Liver (tissue), 3 donors: ENCODE measurements at regions not wholly inside any gene's neighbourhood (a gene's known extent, or its start where the extent isn't known, plus 50 kb on each side); places are given as distances from the start of the nearest gene placed in this dataset.

Experiments used
- EGR1 ChIP-seq, 2 donors: IDR thresholded peaks; 2 replicates each; pipeline ENCODE4 v1.6.1; 2016 to 2018; ENCODE audit warnings: antibody characterized with exemption in 2 of 2, low read depth in 2 of 2
- GABPA ChIP-seq, 2 donors: IDR thresholded peaks in 1 of 2; conservative IDR thresholded peaks in 1 of 2; 2 replicates each; pipeline ENCODE4 v1.6.1; 2016; ENCODE audit warnings: antibody characterized with exemption in 2 of 2, mild to moderate bottlenecking in 1 of 2, moderate library complexity in 1 of 2
- HNF4A ChIP-seq, 2 donors: conservative IDR thresholded peaks; 2 replicates each; pipeline ENCODE4 v1.6.1; 2016; ENCODE audit warnings: antibody characterized with exemption in 2 of 2, mild to moderate bottlenecking in 2 of 2
- JUND ChIP-seq, 2 donors: IDR thresholded peaks; 2 replicates each; pipeline ENCODE4 v1.6.1; 2016; ENCODE audit warnings: antibody characterized with exemption in 2 of 2
- RAD21 ChIP-seq, 2 donors: IDR thresholded peaks; 2 replicates each; pipeline ENCODE4 v1.6.1; 2016; ENCODE audit warnings: antibody characterized with exemption in 2 of 2, mild to moderate bottlenecking in 2 of 2
- TAF1 ChIP-seq: conservative IDR thresholded peaks from 2 replicates; pipeline ENCODE4 v1.6.1; 2016; ENCODE audit warnings: antibody characterized with exemption, mild to moderate bottlenecking
- YY1 ChIP-seq: IDR thresholded peaks from 2 replicates; pipeline ENCODE4 v1.6.1; 2016; ENCODE audit warnings: antibody characterized with exemption, mild to moderate bottlenecking
- TF ChIP-seq, protein P1 (sequence below): fragments of 150-350 bp; IDR thresholded peaks from 2 replicates; pipeline ENCODE4 v1.5.1; 2017; ENCODE audit warnings: improper control_type of control experiment, low read depth, low read length; ENCODE audit not compliant: missing input control
- TF ChIP-seq, protein P2 (sequence below): IDR thresholded peaks from 2 replicates; pipeline ENCODE4 v1.6.1; 2016; ENCODE audit warnings: antibody characterized with exemption
- TF ChIP-seq, protein P3 (sequence below): IDR thresholded peaks from 2 replicates; pipeline ENCODE4 v1.6.1; 2016; ENCODE audit warnings: antibody characterized with exemption, mild to moderate bottlenecking
- TF ChIP-seq, protein P4 (sequence below): IDR thresholded peaks from 2 replicates; pipeline ENCODE4 v1.6.1; 2016; ENCODE audit warnings: antibody characterized with exemption
- donor health status: healthy.
- donor health status: healthy.

DNA sequence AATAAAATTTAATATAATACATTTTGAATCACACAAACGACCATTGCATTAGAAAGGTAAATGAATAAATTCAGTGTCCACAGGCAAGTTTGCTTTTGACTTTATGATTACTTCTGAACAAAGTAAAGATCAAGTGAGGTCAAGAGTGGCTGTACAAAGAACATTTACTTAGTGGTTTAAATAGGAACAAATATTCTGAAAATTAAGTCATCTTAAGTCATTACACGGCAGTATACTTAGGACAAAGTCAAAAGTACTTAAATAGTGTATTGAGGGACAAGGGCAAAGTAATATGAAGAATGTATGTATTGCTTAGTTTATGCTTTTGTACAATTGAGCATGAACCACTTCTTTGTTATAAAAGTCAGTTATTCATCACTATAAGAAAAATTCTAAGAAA lies 1511.2 kb upstream of the CDH9 start:
- TF ChIP-seq, protein P1, sequence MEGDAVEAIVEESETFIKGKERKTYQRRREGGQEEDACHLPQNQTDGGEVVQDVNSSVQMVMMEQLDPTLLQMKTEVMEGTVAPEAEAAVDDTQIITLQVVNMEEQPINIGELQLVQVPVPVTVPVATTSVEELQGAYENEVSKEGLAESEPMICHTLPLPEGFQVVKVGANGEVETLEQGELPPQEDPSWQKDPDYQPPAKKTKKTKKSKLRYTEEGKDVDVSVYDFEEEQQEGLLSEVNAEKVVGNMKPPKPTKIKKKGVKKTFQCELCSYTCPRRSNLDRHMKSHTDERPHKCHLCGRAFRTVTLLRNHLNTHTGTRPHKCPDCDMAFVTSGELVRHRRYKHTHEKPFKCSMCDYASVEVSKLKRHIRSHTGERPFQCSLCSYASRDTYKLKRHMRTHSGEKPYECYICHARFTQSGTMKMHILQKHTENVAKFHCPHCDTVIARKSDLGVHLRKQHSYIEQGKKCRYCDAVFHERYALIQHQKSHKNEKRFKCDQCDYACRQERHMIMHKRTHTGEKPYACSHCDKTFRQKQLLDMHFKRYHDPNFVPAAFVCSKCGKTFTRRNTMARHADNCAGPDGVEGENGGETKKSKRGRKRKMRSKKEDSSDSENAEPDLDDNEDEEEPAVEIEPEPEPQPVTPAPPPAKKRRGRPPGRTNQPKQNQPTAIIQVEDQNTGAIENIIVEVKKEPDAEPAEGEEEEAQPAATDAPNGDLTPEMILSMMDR = no peak
- TF ChIP-seq, protein P2, sequence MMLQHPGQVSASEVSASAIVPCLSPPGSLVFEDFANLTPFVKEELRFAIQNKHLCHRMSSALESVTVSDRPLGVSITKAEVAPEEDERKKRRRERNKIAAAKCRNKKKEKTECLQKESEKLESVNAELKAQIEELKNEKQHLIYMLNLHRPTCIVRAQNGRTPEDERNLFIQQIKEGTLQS = no peak
- TF ChIP-seq, protein P3, sequence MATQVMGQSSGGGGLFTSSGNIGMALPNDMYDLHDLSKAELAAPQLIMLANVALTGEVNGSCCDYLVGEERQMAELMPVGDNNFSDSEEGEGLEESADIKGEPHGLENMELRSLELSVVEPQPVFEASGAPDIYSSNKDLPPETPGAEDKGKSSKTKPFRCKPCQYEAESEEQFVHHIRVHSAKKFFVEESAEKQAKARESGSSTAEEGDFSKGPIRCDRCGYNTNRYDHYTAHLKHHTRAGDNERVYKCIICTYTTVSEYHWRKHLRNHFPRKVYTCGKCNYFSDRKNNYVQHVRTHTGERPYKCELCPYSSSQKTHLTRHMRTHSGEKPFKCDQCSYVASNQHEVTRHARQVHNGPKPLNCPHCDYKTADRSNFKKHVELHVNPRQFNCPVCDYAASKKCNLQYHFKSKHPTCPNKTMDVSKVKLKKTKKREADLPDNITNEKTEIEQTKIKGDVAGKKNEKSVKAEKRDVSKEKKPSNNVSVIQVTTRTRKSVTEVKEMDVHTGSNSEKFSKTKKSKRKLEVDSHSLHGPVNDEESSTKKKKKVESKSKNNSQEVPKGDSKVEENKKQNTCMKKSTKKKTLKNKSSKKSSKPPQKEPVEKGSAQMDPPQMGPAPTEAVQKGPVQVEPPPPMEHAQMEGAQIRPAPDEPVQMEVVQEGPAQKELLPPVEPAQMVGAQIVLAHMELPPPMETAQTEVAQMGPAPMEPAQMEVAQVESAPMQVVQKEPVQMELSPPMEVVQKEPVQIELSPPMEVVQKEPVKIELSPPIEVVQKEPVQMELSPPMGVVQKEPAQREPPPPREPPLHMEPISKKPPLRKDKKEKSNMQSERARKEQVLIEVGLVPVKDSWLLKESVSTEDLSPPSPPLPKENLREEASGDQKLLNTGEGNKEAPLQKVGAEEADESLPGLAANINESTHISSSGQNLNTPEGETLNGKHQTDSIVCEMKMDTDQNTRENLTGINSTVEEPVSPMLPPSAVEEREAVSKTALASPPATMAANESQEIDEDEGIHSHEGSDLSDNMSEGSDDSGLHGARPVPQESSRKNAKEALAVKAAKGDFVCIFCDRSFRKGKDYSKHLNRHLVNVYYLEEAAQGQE = no peak
- TF ChIP-seq RAD21 (IDR thresholded peaks at IDR 0.05) = no peak
- TF ChIP-seq TAF1 = no peak
- TF ChIP-seq, protein P4, sequence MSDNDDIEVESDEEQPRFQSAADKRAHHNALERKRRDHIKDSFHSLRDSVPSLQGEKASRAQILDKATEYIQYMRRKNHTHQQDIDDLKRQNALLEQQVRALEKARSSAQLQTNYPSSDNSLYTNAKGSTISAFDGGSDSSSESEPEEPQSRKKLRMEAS = no peak
- TF ChIP-seq JUND (IDR thresholded peaks at IDR 0.05) = no peak
- no peak for TF ChIP-seq GABPA (IDR thresholded peaks at IDR 0.05 in 1 of 2, conservative IDR thresholded peaks at IDR 0.05 in 1 of 2)
- TF ChIP-seq YY1 = no peak
- TF ChIP-seq EGR1 (IDR thresholded peaks at IDR 0.05; ENCODE audit: low read depth in 2 of 2) = no peak
- TF ChIP-seq HNF4A (conservative IDR thresholded peaks at IDR 0.05) = no peak
